NCI-H446 (cell line): ENCODE measurements at regions not wholly inside any gene's neighbourhood (a gene's known extent, or its start where the extent isn't known, plus 50 kb on each side); places are given as distances from the start of the nearest gene placed in this dataset.
"Not testable (repeated sequence)": the region's sequence is repeated elsewhere in the genome, so short reads cannot be mapped to it uniquely, and the experiment has no call there.

Experiments used
- DNase-seq, 2 experiments: peaks; one replicate each; lab custom pipeline; 2025; lab: John Stamatoyannopoulos, UW

GRCh38 chr7:106523482-106523881, 137.5 kb downstream of the CCDC71L start:
- no peak for DNase-seq

- DNase-seq, result no peak
Observed at GRCh38 chr7:106522696-106523095, 138.3 kb downstream of the CCDC71L start.

- no peak for DNase-seq
Observed at GRCh38 chr7:106521541-106521940, 139.4 kb downstream of the CCDC71L start.

GRCh38 chr7:106520962-106521514, 139.9 kb downstream of the CCDC71L start:
- no peak for DNase-seq

GRCh38 chr7:106518967-106519366, 142.0 kb downstream of the CCDC71L start:
- DNase-seq, result no peak

GRCh38 chr7:106518239-106518638, 142.7 kb downstream of the CCDC71L start:
- DNase-seq, result no peak

- DNase-seq, result no peak
Observed at GRCh38 chr7:106517508-106517907, 143.4 kb downstream of the CCDC71L start.

GRCh38 chr7:106515321-106515720, 145.6 kb downstream of the CCDC71L start:
- no peak for DNase-seq

GRCh38 chr7:106514881-106515280, 146.1 kb downstream of the CCDC71L start:
- DNase-seq, result no peak

GRCh38 chr7:106512217-106512616, 148.7 kb downstream of the CCDC71L start:
- no peak for DNase-seq

GRCh38 chr7:106504645-106505044, 156.3 kb downstream of the CCDC71L start:
- DNase-seq, result no peak

- DNase-seq, result no peak
Observed at GRCh38 chr7:106504207-106504606, 156.8 kb downstream of the CCDC71L start.

- DNase-seq, result no peak
Observed at GRCh38 chr7:106503626-106504025, 157.3 kb downstream of the CCDC71L start.

- no peak for DNase-seq
Observed at GRCh38 chr7:106501605-106502580, 159.1 kb downstream of the CCDC71L start.

GRCh38 chr7:106499897-106500296, 161.1 kb downstream of the CCDC71L start:
- DNase-seq, result no peak

GRCh38 chr7:106498005-106498404, 163.0 kb downstream of the CCDC71L start:
- DNase-seq, result not testable (repeated sequence)

- DNase-seq, result no peak
Observed at GRCh38 chr7:106493041-106493731, 167.8 kb downstream of the CCDC71L start.

- DNase-seq, result no peak
Observed at GRCh38 chr7:106488465-106488864, 172.5 kb downstream of the CCDC71L start.

GRCh38 chr7:106487892-106488291, 173.1 kb downstream of the CCDC71L start:
- DNase-seq, result no peak

GRCh38 chr7:106486331-106486730, 174.6 kb downstream of the CCDC71L start:
- DNase-seq, result no peak

- DNase-seq, result no peak
Observed at GRCh38 chr7:106485919-106486318, 175.0 kb downstream of the CCDC71L start.

- DNase-seq, result no peak
Observed at GRCh38 chr7:106485031-106485551, 175.9 kb downstream of the CCDC71L start.
